NT2/D1 (cell line): ENCODE measurements at regions not wholly inside any gene's neighbourhood (a gene's known extent, or its start where the extent isn't known, plus 50 kb on each side); places are given as distances from the start of the nearest gene placed in this dataset.

ENCODE experiments used
- SUZ12 ChIP-seq: IDR thresholded peaks from 2 replicates; pipeline ENCODE4 v1.6.1; 2011; ENCODE audit not compliant: insufficient read length, insufficient read depth; ENCODE audit errors: extremely low read depth
- YY1 ChIP-seq: IDR thresholded peaks from 2 replicates; pipeline ENCODE4 v1.6.1; 2011; ENCODE audit not compliant: insufficient read length, insufficient read depth
- ZNF274 ChIP-seq: IDR thresholded peaks from 2 replicates; pipeline ENCODE4 v1.6.1; 2011; ENCODE audit warnings: mild to moderate bottlenecking, low read depth, low read length

DNA sequence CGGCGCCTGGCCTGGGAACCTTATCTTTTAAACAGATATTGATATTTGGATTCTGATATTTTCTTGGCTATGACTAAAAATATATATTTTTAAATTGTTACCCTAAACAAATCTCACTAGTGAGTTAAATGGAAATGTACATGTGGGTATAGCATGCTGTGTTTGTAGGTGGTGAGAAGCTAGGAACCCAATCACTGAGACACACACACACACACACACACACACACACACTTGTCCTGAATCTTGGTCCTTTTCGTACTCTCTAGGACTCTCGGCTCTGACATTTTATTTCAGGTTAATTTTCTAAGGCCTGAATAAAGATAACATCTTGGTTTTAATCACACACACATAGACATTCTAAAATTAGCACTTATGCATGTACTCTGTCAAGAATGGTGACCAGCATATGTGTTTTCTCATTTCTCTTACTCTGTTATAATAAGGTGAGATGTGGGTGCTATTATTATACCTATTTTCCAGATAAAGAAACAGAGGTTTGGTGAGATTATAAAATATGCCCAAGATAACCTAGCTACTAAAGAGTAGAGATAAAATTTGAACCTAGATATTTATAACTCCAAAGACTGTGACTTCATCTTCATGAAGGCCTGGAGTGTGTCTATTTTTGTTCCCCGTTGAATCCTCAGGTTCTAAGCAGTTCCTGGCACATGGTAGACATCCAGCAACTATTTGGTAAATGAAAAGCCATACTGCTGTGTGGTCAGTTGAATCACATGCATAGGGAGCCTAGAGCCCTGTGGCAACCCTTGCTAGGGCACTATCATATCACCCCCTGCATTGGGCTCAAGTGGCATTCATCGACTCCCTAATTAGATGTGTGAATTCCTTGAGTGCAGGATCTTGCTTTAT lies 85.0 kb upstream of the RAB3GAP2 start:
- TF ChIP-seq YY1: no peak
- TF ChIP-seq ZNF274: no peak
- no peak for TF ChIP-seq SUZ12
